ENCODE measurements at regions not wholly inside any gene's neighbourhood (a gene's known extent, or its start where the extent isn't known, plus 50 kb on each side); places are given as distances from the start of the nearest gene placed in this dataset.
A peak's percentile ranks its signal among the peaks of the same experiment; 100 is the strongest.
"Not testable (repeated sequence)": the region's sequence is repeated elsewhere in the genome, so short reads cannot be mapped to it uniquely, and the experiment has no call there.

DNA sequence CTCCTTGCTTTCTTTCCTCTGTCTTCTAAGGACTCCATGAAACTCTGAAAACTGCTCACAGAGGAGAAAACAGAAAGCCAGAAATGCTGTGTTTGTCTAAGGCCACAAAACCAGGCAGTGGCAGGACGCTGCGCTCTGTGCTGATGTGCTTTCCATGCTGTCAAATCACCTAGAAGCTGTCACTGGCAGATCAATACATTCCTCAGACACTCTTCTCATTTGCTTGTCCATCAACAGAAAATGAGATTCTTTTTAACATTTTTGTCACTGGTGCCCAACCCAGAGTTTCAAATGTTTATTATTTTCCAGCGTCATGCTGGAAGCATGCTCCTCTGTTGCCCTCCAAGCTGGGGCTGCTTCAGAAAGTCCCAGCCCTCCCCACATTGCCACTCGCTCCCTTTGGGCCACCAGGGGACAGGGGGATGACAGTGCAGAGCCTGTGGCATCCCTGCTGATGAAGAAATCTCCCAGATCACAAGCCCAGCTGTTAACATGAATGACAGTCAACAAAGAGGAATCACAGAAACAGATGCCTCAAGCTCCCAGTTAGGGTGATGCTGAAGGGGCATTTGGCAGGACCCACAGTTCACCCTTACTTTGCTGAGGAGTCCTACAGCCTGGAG lies 117.5 kb upstream of the MEIS1 start:
- DNase-seq (ENCODE audit: low read depth), result no peak

- DNase-seq (ENCODE audit: low read depth), result no peak
Observed at GRCh38 chr2:66306483-66306882, 128.4 kb upstream of the MEIS1 start.

DNA sequence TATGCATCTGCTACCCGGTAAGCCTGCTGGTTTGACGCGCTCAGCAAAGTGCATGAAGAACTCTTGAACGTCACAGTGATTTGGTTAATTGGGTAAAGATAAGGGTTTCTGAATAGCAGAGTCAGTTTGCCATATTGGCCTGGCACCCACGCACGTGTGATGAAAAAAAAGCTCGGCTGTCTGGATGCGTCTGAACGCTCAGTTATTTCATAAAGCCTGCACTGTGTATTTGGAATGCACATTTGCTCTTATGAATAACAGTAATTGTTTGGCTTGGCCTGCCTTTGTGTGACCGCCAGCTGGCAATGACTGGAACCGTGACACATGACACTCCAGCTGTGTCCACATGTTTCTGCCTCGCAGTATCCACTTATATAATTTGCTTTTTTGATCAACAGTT lies 129.2 kb upstream of the MEIS1 start:
- DNase-seq (ENCODE audit: low read depth), result no peak

DNA sequence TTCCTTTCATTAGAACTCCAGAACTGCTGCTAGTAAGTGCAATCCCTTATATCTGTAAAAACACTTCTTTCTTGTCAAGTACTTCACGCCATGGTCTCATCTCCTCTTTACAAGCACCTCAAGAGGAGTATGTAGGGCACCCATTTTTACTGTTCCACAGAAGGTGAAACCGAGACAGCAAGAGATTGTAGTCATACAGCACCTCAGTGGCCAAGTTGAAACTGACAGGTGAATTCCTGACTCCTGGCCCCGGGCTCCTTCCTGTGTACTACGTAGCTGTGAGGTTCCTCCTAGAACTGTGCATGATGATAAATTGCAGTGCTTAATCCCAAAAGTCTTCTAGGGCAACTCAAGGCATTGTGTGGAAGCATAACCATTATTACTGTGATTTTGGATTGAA lies 131.5 kb upstream of the MEIS1 start:
- DNase-seq (ENCODE audit: low read depth), result no peak

- DNase-seq (ENCODE audit: low read depth), result no peak
Observed at GRCh38 chr2:66301767-66302140, 133.2 kb upstream of the MEIS1 start.

DNA sequence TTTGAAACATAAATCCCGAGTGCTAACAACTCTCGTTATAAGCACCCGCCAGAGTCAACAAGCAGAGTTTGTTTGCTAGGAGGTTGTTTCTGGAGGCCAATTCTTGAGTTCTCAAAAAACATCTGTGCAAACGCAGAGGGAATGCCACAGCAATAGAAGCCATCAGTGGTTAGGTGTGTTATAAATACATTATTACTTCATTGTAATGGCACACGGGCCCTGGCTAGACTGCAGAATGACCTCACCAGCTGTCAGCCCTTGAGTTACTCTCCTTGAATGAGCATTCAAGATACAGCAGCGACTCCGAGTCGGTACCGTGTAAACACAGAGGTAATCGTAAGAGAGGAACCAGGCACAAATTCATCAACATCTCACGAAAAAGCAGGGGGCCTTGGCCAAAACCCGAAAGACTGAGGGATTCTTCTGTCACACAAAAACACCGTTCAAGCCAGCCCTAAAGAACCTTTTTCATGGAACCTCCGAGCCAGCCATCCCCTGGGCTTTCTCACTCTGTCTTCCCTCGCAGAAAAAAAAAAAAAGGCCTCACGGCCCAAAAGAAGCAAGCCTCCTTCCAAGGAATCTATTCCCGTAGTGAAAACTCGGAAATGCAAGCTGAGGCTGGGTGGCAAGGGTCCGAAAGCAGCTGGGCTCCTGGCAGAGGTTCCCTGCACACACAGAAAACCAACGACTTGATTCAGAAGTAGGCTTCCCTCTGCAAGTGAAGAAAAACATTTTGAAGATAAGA lies 133.7 kb upstream of the MEIS1 start:
- DNase-seq (ENCODE audit: low read depth), result peak; percentile 3

- DNase-seq (ENCODE audit: low read depth), result no peak
Observed at GRCh38 chr2:66283787-66284186, 151.1 kb upstream of the MEIS1 start.

GRCh38 chr2:66281980-66282379 lies 152.9 kb upstream of the MEIS1 start:
- DNase-seq (ENCODE audit: low read depth), result no peak

DNA sequence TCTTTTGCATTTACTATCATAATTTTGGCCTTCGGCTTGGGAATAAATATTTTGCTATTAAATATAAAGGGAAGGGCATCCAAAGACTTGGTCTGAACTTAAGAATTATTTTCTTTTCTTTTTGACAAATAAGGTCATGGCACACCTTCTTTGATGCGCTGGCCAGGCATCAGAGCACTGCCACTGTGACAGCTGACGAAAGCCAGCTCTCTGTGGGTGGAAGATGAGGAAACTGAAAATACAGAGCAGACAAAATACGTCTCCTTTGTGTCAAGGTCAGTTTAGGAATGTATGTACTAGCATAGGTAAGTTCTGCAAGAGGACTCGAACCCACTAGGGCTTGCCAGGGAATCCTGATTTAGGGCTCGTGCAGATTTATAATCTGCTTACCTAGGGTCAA lies 155.9 kb upstream of the MEIS1 start:
- no peak for DNase-seq (ENCODE audit: low read depth)

DNA sequence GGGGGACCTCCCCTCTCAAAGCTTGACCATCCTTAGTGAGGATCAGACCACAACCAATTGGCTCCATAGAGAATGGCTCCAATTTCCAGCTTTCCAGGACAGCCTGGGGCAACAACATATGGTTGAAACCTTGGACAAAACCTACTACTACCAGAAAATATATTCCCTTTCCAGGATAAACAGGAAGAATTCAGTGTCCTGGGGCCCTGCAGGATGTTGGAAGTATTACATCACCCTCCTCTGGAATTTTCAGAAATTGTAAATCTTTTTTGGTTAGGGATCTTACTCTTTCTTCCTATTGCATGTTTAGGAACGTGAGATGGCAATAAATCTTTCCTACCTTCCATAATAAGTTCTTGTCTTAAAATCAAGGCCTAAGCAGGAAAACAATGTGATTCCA lies 158.9 kb upstream of the MEIS1 start:
- no peak for DNase-seq (ENCODE audit: low read depth)

DNA sequence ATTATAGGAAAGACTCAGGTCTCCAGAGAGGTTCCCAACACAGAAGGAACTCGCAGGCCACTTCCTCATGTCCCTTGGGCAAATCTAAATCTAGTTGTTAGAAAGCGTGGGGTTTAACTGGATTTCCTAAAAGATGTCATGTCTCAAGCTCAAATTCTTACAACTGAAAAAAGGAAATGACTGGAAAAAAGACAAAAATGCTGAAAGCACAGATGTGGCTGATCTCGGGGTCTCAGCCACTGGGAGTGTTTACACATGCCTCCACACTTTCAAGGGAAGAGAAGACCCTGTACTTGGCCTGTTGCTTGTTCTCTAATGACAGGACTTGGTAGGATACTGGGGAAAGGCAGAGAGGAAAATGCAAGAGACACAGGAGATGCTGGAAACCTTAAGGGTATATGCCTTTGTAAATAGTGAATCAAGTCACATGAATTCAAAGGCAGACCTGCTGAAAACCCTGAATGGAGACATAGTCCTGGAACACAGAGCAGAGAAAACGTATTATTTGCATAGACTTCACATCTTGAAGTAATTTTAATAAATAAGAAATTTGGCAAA lies 160.9 kb upstream of the MEIS1 start:
- no peak for DNase-seq (ENCODE audit: low read depth)

GRCh38 chr2:66272751-66273150 lies 162.2 kb upstream of the MEIS1 start:
- DNase-seq (ENCODE audit: low read depth), result no peak

DNA sequence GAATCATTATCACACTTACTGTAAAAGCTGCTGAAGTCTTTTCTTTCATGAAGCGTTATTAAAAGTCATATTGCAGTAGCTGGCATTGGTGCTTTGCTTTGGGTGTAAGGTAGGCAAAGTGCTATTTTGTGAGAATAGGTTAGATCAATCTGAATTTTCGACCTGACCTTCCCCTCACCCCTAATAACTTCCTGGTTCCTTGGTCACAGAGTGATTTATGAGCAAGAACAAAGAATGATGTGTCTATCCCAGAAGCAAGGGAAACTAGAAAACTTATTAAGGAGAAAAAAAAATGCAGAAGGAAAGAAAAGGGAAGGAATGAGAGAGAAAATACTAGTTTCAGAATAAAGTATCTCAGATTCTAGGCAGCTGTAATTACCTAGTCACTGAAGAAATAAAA lies 163.1 kb upstream of the MEIS1 start:
- DNase-seq (ENCODE audit: low read depth), result no peak

DNA sequence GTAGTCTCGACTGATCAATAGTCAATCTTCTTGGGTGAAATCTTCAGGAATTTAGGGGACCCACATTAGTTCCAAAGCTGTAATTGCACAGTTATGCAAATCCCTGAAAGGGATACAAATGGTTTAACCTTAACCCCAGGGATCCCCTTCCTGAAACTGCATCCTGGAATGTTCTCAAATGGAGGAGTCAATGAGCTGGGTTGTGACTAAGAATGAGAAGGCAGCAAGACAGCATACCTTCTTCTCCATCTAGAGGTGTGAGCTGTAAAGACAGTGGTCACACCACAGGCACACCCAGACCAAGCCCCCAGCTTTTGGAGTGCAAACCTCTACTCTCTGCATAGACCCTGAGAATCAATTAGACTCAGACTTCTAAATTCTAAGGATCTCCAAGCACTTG lies 164.7 kb upstream of the MEIS1 start:
- no peak for DNase-seq (ENCODE audit: low read depth)

- no peak for DNase-seq (ENCODE audit: low read depth)
Observed at GRCh38 chr2:66269166-66269565, 165.8 kb upstream of the MEIS1 start.

DNA sequence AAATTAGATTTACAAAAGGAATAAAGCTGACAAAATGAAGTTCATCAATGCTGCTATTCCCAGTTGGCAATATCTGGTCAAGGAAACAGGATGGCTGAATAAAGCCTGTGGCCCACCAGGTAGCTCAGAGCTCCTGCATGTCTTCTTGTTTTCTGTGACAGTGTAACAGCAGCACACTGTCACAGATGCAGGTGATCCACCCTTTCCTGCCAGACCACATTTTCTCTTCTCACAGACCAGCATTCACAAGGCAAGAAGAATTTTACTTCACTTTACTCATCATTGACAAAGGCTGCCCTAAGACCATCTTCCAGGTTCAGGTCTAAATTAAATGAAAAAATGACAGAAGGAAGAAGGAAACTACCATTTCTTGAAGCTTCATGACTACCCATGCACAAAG lies 166.2 kb upstream of the MEIS1 start:
- DNase-seq (ENCODE audit: low read depth), result no peak

- DNase-seq (ENCODE audit: low read depth), result no peak
Observed at GRCh38 chr2:66264354-66264753, 170.6 kb upstream of the MEIS1 start.

GRCh38 chr2:66255867-66256266 lies 179.1 kb upstream of the MEIS1 start:
- no peak for DNase-seq (ENCODE audit: low read depth)

- no peak for DNase-seq (ENCODE audit: low read depth)
Observed at GRCh38 chr2:66255136-66255535, 179.8 kb upstream of the MEIS1 start.

DNA sequence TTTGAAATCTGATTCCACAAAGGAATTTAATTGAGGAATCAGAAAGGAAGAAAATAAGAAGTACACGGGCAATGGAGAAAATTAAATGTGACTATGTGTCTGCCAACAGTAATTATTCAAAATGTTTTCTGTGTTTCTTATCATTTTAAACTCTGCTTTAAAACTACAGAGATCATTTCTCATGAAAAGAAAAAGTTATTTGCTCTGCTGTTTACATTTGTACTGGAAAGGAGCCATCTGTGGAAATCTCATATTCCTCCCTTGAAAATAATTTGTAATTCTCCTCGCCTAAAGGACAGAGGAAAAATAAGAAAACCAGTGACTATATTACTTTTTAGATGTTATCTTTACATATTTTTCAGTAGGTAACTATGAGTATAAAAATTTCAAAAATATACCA lies 181.9 kb upstream of the MEIS1 start:
- no peak for DNase-seq (ENCODE audit: low read depth)

DNA sequence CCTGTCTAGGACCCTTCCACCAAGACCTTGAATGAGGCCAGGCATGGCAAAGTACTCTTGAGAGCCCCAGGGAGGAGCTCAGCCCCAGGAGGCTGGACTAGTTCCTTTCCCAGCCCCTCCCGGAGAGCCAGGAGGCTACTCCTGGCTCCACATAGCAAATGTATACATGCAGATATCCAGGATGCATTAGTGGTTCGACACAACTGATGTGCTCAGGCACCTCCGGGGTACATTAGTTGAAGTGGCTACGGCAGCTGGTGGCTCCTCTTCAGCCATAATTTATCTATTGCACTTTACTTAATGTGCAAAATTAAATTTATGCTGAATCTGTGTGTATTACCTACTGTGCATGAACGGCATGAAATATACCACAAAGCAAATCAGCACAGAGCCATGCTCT lies 182.8 kb upstream of the MEIS1 start:
- DNase-seq (ENCODE audit: low read depth), result no peak

DNA sequence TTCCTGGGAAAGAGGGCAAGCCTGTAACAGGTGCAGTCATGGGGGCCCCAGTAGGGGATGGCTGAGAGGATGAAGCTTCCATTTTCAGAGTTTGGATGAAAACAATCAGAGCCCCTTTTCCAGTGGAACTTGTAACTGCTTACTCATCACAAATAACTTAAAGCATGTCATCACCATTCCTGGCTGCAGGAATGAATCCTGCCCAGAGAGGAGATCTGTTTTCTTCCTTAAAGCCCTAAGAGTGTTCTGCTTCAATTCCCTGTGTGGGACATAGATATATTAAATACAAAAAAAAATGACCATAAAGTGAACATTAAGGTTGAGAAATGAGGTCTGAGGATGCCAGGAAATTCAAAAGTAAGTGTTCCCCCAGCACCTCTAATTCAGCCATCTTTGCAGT lies 183.4 kb upstream of the MEIS1 start:
- DNase-seq (ENCODE audit: low read depth), result no peak

DNA sequence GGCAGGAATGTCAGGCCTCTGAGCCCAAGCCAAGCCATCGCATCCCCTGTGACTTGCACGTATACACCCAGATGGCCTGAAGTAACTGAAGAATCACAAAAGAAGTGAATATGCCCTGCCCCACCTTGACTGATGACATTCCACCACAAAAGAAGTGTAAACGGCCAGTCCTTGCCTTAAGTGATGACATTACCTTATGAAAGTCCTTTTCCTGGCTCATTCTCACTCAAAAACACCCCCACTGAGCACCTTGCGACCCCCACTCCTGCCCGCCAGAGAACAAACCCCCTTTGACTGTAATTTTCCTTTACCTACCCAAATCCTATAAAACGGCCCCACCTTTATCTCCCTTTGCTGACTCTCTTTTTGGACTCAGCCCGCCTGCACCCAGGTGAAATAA lies 185.8 kb upstream of the MEIS1 start:
- DNase-seq (ENCODE audit: low read depth), result not testable (repeated sequence)

DNA sequence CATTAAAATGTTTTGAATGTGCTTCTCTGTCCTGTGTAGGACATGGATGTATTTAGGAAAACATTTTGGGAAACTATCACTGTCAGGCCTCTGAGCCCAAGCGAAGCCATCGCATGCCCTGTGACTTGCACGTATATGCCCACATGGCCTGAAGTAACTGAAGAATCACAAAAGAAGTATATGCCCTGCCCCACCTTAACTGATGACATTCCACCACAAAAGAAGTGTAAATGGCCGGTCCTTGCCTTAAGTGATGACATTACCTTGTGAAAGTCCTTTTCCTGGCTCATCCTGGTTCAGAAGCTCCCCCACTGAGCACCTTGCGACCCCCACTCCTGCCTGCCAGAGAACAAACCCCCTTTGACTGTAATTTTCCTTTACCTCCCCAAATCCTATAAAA lies 191.1 kb upstream of the MEIS1 start:
- DNase-seq (ENCODE audit: low read depth), result not testable (repeated sequence)
